Esophagus squamous epithelium (tissue), 4 donors: ENCODE measurements at regions not wholly inside any gene's neighbourhood (a gene's known extent, or its start where the extent isn't known, plus 50 kb on each side); places are given as distances from the start of the nearest gene placed in this dataset.

Source experiments
- POLR2A ChIP-seq, 4 donors: fragments of 450-650 bp; IDR thresholded peaks; one replicate each; pipeline ENCODE4 v1.6.1; 2017; ENCODE audit warnings: antibody characterized with exemption in 4 of 4, mild to moderate bottlenecking in 4 of 4, moderate library complexity in 3 of 4
- TF ChIP-seq, protein P1 (sequence below), 6 experiments: fragments of 450-650 bp in 4 of 6; fragments of 200-600 bp in 2 of 6; sonication (generic) in 2 of 6; IDR thresholded peaks; one replicate each; pipeline ENCODE4 v1.5.1; 2016 to 2019; ENCODE audit warnings: antibody characterized with exemption in 6 of 6, mild to moderate bottlenecking in 4 of 6, moderate library complexity in 4 of 6

DNA sequence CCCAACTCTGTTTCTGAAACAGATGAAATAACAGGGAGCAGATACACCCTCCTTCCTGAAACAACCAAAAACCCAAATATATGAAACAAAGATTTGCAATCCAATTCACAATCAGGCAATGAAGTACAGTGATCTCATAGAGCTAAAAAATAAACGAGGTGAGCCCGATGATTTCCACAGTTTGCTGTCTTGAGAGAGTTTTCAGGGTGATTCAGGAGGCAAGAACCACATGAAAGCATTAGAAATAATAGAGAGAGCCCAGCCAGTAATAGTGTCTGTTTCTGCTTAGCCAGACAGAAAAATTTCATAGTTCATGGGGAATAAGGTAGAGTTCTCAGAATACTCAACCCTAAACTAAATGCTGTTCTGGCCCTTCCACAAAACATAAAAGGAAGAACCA, 296.2 kb downstream of the PDHA2 start:
- TF ChIP-seq, protein P1, sequence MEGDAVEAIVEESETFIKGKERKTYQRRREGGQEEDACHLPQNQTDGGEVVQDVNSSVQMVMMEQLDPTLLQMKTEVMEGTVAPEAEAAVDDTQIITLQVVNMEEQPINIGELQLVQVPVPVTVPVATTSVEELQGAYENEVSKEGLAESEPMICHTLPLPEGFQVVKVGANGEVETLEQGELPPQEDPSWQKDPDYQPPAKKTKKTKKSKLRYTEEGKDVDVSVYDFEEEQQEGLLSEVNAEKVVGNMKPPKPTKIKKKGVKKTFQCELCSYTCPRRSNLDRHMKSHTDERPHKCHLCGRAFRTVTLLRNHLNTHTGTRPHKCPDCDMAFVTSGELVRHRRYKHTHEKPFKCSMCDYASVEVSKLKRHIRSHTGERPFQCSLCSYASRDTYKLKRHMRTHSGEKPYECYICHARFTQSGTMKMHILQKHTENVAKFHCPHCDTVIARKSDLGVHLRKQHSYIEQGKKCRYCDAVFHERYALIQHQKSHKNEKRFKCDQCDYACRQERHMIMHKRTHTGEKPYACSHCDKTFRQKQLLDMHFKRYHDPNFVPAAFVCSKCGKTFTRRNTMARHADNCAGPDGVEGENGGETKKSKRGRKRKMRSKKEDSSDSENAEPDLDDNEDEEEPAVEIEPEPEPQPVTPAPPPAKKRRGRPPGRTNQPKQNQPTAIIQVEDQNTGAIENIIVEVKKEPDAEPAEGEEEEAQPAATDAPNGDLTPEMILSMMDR (IDR thresholded peaks at IDR 0.05), result no peak
- TF ChIP-seq POLR2A (IDR thresholded peaks at IDR 0.05), result no peak
